22Rv1 (cell line): ENCODE measurements at regions not wholly inside any gene's neighbourhood (a gene's known extent, or its start where the extent isn't known, plus 50 kb on each side); places are given as distances from the start of the nearest gene placed in this dataset.
"Not testable (repeated sequence)": the region's sequence is repeated elsewhere in the genome, so short reads cannot be mapped to it uniquely, and the experiment has no call there.

Experiments
- H3K27ac ChIP-seq: fragments of 450-650 bp; 2 replicates; pipeline ENCODE4 v1.5.1; 2017
- ZFX ChIP-seq: fragments of 450-650 bp; IDR thresholded peaks from 2 replicates; pipeline ENCODE4 v1.6.1; 2017; ENCODE audit warnings: antibody characterized with exemption, borderline replicate concordance
- TF ChIP-seq, protein P1 (sequence below): fragments of 450-650 bp; IDR thresholded peaks from 2 replicates; pipeline ENCODE4 v1.5.1; 2017; ENCODE audit warnings: mild to moderate bottlenecking

DNA sequence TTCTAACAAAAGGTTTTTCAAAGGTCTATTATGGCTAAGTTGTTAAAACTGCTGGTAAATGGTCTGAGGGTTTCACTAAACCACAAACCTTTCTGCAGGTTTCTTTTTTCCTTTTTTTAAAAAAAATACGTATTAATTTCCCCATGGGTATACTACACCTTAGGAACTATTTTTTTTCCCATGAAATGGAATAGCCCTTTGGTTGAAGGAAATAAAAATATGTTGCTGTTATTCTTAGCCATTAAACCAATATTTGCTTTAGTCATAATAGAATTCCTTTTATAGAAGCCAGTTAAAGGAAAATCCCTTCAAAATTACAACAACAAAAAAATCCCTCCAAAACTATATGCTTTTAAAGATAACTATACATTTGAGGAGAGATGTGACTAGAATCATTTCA lies 1303.3 kb downstream of the ROBO2 start:
- TF ChIP-seq, protein P1, sequence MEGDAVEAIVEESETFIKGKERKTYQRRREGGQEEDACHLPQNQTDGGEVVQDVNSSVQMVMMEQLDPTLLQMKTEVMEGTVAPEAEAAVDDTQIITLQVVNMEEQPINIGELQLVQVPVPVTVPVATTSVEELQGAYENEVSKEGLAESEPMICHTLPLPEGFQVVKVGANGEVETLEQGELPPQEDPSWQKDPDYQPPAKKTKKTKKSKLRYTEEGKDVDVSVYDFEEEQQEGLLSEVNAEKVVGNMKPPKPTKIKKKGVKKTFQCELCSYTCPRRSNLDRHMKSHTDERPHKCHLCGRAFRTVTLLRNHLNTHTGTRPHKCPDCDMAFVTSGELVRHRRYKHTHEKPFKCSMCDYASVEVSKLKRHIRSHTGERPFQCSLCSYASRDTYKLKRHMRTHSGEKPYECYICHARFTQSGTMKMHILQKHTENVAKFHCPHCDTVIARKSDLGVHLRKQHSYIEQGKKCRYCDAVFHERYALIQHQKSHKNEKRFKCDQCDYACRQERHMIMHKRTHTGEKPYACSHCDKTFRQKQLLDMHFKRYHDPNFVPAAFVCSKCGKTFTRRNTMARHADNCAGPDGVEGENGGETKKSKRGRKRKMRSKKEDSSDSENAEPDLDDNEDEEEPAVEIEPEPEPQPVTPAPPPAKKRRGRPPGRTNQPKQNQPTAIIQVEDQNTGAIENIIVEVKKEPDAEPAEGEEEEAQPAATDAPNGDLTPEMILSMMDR, result no peak
- no peak for TF ChIP-seq ZFX

DNA sequence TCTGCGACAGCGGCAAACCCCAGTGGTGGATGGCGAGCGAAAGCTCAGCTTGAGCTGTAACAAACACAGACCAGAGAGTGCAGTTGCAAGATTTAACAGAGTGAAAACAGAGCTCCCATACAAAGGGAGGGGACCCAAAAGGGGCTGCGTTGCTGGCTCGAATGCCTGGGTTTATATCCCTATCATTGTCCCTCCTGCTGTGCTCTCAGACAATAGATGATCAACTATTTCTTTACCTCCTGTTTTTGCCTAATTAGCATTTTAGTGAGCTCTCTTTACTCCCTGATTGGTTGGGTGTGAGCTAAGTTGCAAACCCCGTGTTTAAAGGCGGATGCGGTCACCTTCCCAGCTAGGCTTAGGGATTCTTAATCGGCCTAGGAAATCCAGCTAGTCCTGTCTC lies 1304.4 kb downstream of the ROBO2 start:
- not testable (repeated sequence) for H3K27ac ChIP-seq

More for the DNA sequence above, 1303.3 kb downstream of the ROBO2 start:
- H3K27ac ChIP-seq, result no peak overlapping the region

DNA sequence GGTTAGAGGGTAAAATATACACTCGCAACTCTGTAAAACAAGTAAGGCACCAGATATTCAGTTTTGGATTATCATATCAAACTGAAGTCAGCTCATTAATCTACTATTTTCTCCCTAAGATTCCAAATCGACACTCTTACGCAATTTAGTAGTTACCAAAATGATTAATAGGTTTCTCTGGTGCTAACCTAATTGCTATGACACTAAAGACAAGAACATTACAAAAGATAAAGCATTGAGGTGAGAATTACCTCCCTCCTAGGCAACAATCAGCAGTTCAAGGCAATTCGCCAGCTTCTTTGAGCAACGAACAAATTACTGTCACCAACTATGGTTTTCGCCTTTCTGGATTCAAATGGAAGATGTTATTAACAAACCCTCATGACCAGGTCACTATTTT lies 1305.0 kb downstream of the ROBO2 start:
- no peak for TF ChIP-seq ZFX
- TF ChIP-seq, protein P1, result no peak
- H3K27ac ChIP-seq, result no peak overlapping the region

DNA sequence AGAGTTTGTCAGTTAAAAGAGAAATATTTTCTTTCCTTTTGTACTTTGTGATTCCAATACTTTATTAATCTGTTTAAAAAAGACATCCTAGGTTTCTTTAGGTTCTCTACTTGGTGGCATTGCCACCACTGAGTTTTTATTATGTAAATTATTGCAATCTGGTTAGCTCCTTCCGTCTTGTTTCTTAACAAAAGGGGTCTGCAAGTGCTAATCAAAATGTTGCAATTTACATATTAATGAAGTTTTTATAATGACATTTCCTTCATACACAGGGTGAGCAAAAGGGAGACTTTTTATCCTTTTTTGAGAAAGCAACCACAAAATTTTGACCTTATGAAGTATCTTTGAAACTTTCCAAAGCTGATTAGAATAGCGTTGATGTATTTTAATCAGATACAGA lies 1307.3 kb downstream of the ROBO2 start:
- no peak overlapping the region for H3K27ac ChIP-seq

DNA sequence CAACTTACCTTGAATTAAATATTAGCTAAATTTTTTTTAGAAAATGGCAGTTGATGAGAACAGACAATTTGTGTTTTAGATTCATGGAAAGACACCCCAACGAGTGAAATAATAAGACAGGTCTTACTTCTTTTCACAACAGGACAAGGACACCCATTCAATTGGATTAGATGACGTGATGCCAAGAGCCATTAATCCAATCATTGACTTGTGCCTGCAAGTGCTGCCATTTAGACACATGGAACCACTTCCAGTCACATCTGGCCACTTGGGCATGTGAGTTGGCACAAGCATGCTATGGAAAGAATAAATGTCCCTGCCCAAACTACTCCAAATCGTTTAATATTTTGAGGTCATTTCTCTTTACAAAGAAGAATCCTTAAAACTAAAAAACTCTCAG lies 1308.8 kb downstream of the ROBO2 start:
- H3K27ac ChIP-seq, result no peak overlapping the region
- TF ChIP-seq, protein P1, result no peak
- TF ChIP-seq ZFX, result no peak

More for the DNA sequence above, 1307.3 kb downstream of the ROBO2 start:
- no peak for TF ChIP-seq ZFX
- TF ChIP-seq, protein P1, result no peak

DNA sequence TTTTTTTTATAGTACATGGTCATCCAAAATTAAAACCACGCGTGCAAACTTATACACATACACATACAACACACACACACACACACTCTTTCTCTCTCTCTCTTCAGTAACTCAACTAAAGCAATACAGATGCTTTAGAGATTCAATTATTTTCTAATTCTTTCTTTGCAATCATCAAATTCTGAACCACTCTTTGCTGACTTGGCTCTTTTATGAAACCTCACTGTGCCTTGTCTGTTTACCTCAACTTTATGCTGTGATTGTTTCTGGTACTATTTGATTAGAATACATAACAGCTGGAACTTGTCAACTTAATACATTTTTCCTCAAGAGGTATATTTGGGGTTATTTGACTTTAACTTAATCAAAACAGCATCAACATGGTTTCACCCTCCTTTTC lies 1309.7 kb downstream of the ROBO2 start:
- TF ChIP-seq, protein P1, result no peak
- TF ChIP-seq ZFX, result no peak

DNA sequence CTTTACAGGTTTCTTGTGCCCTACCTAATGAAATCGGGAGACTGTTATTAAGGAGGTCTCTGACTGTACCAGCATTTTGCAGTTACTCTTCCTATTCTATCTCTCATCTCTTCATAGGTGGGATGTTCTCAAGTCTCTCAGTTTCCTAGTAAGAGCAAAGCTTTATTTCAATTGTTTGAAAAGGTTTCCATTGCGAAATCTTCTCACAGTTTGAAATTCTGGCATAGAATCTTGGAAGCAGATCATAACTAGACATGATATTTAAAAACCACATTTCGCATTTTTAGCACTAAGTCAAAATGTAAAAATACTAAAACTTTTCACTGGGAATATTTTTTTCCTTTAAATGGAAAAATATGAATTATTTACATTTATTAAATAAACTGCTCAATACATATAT lies 1311.4 kb downstream of the ROBO2 start:
- TF ChIP-seq ZFX, result no peak
- TF ChIP-seq, protein P1, result no peak
- H3K27ac ChIP-seq, result no peak overlapping the region

More for the DNA sequence above, 1309.7 kb downstream of the ROBO2 start:
- no peak overlapping the region for H3K27ac ChIP-seq

DNA sequence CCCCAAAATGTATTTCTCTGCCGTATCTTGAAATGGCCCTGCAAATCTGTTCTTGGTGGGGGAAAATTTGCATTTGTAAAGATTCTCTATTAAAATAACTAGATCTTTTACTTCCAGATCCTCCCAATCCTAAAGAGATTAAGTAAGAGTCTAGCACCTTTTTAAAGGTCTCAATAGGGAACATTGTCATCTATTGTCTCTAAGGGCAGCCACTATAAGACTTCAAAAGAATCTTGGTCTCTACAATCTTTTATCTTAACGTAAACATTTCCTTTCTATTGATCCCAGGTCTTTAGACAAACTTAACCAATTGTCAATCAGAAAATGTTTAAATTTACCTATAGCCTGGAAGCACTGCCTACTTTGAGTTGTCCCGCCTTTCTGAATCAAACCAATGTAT lies 1313.3 kb downstream of the ROBO2 start:
- TF ChIP-seq, protein P1, result no peak
- no peak for TF ChIP-seq ZFX
- H3K27ac ChIP-seq, result no peak overlapping the region
